OCI-LY7 (cell line): ENCODE measurements at regions not wholly inside any gene's neighbourhood (a gene's known extent, or its start where the extent isn't known, plus 50 kb on each side); places are given as distances from the start of the nearest gene placed in this dataset.

Source experiments
- EZH2phosphoT487 ChIP-seq: fragments of 200-600 bp; sonication (generic); IDR thresholded peaks from 2 replicates; pipeline ENCODE4 v1.6.1; 2018; ENCODE audit warnings: low read depth, borderline replicate concordance, mild to moderate bottlenecking, mixed run types, antibody characterized with exemption, low read length, moderate library complexity, mixed read lengths
- TF ChIP-seq, protein P1 (sequence below): fragments of 200-600 bp; sonication (generic); conservative IDR thresholded peaks from 2 replicates; pipeline ENCODE4 v1.5.1; 2014; ENCODE audit warnings: mild to moderate bottlenecking, antibody characterized with exemption, low read length, moderate library complexity, mixed read lengths

DNA sequence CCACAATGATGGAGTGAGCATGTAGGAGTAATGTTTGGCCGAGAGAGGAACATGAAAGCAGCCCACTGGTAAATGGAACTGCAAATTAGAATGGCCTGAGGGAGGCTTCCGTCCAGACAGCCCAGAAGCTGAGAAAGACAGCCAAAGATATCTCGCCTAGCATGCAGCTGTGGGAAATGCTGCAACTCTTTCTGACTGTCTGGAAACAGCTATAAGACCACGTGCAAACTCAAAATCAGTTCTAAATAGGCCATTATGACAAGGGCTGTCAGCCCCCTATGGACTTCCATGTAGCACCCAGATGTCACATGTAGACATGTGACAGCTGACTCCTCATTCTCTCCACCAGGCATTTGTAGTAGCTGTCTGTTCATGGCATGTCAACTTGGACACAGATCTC, 62.9 kb upstream of the ATP1A1 start:
- TF ChIP-seq, protein P1, sequence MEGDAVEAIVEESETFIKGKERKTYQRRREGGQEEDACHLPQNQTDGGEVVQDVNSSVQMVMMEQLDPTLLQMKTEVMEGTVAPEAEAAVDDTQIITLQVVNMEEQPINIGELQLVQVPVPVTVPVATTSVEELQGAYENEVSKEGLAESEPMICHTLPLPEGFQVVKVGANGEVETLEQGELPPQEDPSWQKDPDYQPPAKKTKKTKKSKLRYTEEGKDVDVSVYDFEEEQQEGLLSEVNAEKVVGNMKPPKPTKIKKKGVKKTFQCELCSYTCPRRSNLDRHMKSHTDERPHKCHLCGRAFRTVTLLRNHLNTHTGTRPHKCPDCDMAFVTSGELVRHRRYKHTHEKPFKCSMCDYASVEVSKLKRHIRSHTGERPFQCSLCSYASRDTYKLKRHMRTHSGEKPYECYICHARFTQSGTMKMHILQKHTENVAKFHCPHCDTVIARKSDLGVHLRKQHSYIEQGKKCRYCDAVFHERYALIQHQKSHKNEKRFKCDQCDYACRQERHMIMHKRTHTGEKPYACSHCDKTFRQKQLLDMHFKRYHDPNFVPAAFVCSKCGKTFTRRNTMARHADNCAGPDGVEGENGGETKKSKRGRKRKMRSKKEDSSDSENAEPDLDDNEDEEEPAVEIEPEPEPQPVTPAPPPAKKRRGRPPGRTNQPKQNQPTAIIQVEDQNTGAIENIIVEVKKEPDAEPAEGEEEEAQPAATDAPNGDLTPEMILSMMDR = no peak
- TF ChIP-seq EZH2phosphoT487 = no peak
